CD4-positive, alpha-beta T cell treated with Interleukin-1 beta for 1 hour (primary cell): ENCODE measurements at regions not wholly inside any gene's neighbourhood (a gene's known extent, or its start where the extent isn't known, plus 50 kb on each side); places are given as distances from the start of the nearest gene placed in this dataset.
A peak's percentile ranks its signal among the peaks of the same experiment; 100 is the strongest.

ENCODE experiments used
- DNase-seq, 2 donors: peaks; one replicate each; pipeline ENCODE4 v3.0.0-alpha.2; 2020 to 2022

DNA sequence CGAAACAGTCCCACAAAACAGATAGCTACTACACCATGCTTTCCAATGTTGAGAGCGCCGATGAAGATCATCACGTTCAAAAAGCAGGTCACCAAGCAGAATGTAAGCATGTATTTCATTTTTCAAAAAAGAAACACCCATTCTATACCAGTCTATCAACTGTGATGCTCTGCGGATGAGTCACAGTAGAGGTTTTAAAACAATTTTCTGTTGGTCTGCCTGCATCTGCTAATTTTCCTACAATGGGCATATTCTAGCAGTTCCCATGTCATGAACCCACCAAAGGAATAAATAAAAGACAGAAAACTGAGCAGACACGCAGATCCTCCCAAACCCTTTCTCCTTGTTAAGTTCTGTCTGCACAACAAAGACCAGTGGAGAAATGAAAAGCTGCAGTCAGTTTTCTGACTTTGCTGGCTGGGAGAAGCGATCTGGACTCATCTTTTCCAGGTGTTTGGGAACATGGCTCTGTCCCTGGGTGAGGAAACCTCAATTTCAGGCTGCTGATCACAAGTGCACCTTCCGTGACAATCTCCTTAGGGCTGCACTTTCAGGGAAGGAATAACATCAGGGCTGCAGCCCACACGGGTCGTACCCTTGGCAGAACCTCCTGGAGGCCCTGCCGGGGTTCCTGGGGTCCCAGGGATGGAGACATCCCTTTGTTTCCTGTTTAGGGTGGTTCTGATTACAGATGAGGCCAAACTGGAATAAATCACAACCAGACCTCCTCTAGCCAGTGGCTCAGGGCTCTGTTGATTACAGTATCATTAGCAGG is 200.1 kb downstream of the BMP7 start:
- no peak for DNase-seq

DNA sequence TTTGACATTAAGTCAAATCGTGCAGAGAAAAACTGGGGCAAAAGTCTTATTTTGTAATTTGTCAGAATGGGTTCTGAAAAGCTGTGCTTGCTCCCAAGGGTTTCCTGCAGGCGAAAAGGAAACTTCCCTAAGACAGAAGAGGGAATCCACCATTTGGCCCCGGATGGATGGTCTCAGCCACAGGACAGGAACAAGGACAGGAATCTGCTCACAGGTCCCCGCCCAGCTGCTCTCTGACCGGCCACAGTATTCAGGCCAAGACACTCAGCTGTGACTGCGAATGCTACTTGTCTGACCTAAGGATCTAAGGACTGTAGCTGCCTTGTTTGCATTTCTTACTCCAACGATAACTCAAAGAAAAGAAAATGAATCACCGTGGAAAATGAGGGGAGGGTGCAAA is 197.0 kb downstream of the BMP7 start:
- no peak for DNase-seq

DNA sequence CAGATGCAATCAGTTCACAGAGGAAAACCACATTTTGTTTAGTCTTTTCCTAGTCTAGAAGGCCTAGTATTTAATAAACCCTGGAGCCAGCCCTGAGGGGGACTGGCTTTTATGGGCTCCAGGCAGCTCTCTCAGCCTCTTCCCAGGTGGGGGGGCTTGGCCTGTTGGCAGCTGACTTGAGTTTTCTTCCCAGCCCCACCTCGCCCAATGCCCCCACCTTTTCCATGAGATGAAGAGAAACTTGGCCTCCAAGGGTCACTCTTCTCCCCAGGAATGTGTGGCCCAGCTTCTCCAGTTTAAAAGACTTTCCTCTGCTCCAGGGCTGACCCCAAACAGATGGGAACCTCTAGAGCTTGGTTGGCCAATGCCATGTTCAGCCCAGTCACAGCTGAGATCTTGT is 196.1 kb downstream of the BMP7 start:
- no peak for DNase-seq

DNA sequence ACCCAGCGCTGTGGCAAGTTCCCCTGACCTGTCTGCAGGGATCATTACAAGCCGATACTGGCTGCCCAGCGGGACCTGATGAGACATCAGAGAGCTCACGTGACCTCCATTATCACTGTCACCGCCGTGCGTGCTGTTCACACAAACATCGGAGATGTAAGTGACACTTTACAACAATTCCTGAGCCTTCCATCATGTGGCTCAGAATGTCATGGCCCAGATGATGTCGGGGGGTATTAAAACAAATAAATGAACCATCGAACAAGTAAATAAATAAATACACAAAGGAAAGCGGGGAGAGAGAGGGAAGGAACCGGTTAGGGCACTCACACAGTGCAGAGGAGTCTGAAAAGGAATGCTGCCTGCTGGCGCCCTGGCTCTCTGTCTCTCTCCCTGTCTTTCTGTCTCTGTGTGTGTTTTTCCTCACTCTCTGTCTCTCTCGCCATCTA is 195.1 kb downstream of the BMP7 start:
- DNase-seq, result no peak

DNA sequence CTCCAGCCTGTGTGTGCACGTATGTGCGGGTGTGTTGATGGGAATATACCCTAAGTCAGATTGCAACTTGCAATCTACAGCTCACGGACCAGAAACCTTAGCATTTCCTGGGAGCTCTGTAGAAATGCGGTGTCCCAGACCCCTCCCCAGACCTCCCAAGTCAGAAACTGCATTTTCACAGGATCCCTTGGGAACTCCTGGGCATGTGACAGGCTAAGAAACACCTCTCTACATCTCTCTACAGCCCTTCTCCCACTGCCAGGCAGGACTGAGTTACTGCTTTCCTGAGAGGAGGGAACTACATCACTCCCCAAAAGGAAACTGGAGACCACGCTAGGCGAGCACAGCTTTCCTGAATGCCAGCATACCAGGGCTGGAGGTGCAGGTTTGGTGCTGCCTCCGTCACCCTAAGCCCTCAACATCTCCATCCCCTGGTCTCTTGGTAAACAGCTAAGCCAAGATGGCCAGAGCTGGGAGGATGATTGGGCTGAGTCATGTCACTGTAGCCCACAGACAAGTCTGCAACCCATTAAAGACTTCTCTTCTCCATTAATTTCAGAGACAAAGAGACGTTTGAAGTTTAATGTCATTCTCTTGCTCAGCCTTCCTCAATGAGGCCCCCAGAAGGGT is 194.4 kb downstream of the BMP7 start:
- DNase-seq, result no peak

DNA sequence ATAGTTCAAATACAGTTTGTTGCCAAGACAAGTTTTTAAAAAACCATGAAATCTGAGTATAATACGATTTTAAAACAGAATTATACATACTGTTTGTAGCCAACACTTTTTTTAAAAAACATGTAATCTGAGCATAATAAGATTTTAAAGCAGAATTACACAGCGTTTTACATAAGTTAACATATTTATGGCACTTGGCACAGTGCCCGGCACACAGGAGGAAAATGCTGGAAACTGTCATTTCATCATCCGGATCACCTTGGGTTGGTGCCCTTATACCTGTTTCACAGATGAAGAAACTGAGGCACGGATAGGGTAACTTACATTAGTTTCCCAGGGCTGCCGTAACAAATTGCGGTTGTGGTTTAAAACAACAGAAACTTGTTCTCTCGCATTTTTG is 193.0 kb downstream of the BMP7 start:
- DNase-seq, result no peak

DNA sequence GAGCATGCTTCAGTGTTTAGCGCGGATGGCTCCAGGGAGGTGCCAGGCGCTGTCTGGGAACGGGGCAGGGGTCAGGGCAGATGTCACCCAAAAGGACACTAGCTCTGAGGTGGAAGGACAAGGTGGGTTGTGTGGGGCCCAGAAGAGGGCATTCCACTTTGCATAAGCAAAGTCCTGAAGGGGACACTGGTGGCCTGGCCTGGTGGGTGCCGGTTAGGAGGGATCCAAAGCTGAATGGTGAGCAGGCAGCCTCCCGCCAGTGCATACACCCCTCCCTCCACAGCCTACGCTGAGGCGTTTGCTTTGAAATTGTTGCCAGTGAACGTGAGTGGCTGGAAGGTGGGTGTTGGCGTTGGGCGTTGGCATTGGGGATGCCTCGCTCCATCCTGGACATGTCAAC is 192.1 kb downstream of the BMP7 start:
- no peak for DNase-seq

DNA sequence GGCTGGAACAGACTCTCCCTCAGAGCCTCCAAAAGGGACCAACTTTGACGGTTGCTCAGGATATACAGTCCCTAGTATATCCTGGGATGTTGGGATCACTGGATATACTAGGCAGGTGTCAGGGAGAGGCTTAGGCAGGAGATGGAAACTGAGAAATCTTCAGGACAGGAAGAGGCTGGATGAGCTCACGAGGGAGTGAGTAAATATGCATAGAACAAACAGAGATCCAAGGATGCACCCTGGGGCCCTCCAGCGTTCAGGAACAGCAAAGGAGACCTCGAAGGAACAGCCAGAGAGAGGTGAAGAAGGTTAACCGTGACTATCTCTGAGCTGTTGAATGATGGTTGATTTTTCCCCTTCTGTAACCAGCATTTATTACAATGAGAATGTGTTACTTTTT is 191.3 kb downstream of the BMP7 start:
- no peak for DNase-seq

DNA sequence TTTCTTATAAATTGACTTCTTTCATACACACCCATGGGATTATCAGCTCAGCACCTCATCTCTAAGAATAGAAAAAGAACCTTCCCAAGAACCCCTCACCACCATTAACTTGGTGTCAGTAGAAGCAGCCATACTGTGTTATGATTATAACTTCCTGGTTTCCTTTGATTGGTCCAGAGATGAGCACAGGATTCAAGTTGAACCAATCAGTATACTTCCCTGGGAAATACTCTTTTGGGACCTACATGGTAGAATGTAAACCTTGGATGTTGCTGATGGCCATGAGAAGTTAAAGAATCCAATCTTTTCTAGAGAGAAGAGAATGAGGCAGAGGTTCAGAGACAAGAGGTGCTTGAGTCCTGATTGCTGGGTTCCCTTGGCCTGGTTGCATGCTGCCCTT is 190.8 kb downstream of the BMP7 start:
- no peak for DNase-seq

DNA sequence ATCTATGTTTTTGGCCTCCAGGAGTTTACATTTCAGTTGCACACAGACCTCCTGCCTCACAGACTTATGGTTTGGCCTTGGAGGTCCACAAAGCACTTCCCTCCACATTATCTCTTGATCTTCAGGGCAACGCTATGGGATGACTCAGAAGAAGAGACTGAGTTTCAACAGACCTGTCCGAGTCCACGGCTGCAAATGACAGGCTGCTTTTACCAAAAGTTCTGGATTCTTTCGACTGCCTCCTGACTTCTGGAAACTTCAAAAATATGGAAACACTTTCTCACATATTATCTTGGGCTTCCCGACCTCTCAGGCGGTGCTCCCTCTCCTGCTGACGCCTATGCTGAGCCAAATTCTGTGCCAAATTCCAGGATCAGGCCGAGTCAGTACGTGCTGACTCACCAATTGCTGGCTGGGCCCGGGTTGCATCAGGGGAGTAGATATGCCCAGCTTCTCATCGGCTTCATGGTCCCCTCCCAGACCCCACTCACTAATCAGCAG is 190.2 kb downstream of the BMP7 start:
- no peak for DNase-seq

DNA sequence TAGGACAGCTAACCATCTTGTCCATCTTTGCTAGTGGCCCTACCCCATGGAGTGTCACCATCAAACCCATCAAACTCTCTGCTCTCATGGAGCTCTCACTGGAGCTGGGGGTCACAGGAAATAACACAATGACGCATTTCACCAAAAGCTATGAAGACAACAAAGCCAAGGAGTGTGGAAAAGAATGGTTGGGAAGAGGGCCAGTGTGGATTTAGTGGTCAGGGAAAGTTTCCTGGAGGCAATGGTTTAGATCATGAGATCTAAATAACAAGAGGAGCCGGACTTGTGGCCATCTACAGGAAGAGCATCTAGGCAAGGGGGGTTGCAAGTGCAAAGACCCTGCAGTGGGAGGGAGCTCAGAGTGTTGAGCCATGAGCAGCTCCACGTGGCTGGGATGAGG is 189.5 kb downstream of the BMP7 start:
- DNase-seq, result no peak

DNA sequence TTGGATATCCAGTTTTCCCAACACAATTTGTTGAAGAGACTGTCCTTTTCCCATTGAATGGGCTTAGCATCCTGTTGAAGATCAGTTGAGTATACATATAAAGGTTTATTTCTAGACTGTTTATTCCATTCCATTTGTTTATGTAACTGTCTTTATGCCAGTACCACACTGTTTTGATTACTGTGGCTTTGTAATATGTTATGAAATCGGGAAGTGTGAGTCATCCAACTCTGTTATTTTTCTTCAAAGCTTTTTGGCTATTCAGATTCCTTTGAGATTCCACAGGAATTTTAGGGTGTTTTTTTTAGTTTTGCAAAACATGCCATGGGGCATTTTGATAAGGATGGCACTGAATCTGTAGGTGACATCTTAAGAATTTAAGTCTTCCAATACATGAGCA is 188.3 kb downstream of the BMP7 start:
- no peak for DNase-seq

DNA sequence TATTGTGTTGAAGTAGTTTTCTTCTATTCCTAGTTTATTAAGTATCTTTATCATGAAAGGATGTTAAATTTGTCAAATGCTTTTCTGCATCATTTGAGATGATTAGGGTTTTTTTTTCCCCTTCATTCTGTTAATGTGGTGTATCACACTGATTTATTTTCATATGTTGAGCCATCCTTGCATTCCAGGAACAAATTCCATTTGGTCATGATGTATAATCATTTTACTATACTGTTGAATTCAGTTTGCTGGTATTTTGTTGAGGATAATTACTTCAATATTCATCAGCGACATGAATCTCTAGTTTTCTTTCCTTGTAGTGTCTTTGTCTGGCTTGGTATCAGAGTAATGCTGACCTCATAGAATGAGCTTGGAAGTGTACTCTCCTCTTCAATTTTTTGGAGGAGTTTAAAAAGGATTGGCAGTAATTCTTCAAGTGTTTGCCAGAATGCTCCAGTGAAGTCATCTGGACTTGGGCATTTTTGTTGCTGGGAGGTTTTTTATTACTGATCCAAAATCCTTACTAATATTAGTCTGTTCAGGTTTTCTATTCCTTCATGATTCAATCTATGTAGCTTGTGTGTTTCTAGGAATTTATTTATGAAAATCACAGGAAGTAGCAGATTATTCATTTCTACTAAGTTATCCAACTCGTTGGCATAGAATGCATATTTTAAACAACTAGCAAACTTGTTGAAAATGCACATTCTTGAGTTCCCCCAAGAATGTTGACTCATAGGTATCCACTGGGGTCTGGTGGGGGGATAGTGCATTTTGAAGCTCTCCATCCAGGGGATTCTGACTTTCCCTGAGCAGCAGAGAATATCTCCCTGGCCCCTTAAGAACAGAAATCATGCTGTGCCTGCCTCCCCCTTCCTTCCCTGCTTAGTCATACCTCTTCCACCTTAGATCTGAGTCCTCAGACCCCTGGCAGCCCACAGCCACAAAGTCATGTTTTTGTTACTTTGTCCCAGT is 187.1 kb downstream of the BMP7 start:
- DNase-seq, result no peak

DNA sequence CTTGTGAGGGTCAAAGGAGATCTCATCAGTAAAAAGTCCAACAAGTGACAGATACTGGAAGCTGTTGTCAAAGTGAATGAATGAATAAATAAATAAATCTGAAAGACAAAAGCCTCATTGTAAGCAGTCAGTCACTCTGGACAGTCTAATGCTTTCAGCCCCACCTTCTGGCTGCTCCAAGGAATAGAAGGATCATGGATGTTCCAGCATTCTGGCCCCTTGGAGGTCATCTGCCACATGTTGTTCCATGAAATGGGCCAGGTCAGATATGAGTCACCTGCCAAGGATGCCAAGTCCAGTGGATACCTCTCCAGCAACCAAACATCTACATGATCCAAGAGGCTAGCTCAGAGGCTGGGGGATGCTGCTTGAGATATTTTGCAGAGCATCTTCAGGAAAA is 185.6 kb downstream of the BMP7 start:
- no peak for DNase-seq

DNA sequence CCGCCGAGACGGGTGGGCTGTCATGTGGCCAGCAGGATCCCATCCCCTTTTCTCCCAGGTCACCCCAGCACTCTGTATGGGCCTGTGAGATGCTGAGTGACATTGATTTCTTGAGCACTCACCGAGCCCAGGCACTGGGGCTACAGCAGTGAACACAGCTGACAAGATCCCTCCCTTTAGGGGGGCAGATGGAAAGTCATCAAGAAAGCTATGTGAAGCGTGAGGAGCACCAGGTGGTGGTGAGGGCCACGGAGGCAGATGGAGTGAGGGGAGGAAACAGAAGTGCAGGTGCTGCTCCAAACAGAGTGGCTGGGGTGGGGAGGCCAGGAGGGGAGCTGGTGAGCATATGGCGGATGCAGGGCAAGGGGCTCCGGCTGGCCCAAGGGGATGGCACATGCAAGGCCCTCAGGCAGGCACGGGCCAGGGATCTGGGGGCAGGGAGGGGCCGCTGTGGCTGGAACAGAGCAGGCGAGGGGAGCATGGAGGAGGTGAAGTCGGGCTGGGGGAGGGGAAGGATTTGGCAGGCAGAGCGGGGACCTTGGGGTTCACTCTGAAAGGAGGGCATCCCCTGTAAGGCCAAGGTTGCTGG is 184.0 kb downstream of the BMP7 start:
- no peak for DNase-seq

DNA sequence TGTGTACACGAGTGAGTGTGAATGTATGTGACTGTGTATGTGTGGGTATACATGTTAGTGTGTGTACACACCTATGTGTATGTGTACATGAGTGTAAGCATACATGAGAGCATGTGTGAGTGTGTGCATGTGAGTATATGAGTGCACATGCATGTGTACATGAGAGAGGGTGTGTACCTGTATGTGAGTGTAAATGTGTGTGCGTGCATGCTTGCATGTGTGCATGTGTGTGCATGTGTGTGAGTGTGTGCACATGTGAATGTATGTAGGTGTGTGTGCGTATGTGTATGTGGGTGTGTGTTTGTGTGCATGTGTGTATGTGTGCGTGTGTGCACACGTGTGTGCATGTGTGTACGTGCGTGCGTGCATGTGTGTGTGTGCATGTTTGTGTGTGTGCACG is 183.4 kb downstream of the BMP7 start:
- no peak for DNase-seq

DNA sequence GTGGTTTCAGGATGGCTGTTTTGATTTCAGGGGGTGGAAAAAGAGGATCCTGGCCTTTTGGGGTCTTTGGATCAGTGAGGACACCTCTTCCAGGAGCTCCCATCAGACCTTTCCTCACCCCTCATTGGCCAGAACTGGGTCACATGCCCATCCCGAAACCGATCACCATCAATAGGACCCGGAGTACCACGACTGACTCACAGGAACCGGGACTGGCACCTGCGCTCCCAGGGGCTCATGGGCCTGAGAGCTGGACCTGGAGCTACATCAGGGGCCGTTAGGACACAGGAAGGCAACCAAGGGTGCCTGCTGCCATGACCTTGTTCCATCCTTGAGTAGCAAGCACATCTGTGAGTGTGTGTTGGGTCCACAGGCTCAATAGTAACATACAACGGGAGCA is 180.4 kb downstream of the BMP7 start:
- no peak for DNase-seq

DNA sequence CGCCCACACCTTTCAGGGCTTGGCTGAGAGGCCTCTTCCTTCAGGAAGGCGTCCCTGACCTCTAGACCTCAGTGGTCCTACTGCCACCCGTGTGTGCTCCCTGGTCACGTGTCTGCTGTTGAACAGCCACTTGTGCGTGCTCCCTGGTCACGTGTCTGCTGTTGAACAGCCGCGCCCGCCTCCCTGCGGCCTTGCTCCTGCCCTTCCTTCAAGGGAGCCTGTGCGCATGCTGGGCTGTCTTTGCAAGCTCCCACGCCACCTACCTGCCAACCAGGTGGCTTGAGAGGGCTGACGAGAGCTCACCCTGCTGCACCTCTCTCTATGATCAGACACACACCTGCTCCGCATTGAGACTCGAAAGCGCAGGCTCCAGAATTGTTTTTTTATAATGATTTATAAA is 179.3 kb downstream of the BMP7 start:
- DNase-seq, result no peak

DNA sequence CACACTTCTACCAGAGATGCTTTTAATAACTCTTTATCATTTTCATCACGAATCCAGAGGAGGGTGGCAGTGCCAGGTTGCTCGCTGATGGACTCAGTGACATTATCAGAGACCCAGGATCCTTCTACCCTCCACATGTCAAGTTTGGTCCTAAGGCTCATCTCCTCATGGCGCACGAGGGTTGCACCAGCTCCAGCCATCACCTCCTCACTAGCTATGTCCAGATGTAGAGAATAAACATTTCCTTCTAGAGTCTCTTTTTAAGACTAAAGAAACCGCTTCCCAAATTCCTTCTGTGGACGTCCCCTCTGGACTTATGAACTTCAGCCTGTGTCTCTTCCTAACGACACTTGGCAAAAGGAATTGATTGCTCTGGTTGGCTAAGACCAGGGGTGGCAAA is 178.7 kb downstream of the BMP7 start:
- no peak for DNase-seq

DNA sequence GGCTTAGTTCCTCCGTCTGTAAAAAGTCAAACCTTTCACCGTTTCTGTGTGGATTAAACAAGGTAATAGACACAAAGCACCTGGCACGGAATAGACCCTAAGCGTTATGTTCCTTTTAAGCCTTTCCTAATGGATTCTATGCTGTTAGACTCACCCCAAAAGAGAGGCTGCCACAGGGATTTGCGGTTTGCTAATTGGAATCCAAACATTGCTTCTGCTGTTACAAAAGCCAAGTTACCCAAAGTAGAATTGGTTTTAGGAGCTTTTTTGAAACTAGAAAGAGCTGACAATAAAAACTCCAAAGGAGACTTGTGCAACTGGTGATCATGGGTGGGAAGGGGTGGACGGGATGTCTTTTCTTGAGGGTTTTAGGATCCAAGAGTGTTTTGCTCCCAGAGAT is 178.0 kb downstream of the BMP7 start:
- DNase-seq, result no peak

DNA sequence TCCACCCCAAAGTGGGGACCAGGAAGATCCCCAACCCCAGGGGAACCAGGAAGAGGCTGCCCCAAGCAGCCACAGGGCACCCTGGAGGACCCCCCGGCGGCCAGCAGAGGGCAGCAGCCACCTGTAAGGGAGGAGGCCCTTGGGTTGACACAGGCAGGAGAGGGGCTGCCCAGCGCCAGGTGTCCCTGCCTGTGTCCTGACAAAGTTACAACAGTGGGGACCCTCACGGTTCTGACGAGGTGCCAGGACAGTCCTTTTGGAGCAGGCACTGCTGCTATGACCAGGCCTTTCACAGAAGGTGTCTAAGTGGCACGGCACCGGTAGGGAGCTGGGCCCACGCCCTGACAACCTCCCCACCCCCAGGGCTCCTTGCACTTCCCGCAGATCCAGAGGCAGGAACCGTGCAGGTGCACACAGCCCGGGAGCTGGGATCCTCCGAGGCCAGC is 176.7 kb downstream of the BMP7 start:
- DNase-seq, result peak; percentile 36 to 42

DNA sequence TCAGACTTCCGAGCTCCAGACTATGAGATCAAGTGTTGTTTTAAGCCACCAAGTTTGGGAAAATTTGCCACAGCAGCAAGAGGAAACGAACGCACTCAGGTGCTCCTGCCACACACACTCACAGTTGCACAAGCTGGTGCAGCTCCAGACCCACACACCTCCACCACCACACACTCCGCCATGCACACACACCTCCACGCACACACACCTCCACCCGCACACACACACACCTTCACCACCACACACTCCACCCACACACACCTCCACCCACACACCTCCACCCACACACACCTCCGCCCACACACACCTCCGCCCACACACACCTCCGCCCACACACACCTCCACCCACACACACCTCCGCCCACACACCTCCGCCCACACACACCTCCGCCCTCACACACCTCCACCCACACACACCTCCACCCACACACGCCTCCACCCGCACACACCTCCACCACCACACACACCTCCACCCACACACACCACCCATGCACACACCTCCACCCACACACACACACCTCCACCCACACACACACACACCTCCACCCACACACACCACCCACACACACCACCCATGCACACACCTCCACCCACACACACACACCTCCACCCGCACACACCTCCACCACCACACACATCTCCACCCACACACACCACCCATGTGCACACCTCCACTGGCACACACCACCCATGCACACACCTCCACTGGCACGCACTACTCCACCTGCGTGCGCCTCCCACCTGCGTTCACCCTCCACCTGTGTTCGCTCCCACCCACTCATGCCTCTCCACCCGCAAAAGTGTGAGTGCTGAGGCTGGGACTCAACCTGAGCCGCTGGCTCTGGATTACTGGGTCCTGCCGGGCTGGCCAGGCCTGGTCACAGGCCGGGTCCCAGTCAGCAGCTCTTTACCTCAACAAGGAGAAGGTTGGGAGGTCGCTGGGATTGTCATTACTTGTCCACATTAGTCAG is 175.6 kb downstream of the BMP7 start:
- DNase-seq, result no peak
